ENCODE measurements at regions not wholly inside any gene's neighbourhood (a gene's known extent, or its start where the extent isn't known, plus 50 kb on each side); places are given as distances from the start of the nearest gene placed in this dataset.

DNA sequence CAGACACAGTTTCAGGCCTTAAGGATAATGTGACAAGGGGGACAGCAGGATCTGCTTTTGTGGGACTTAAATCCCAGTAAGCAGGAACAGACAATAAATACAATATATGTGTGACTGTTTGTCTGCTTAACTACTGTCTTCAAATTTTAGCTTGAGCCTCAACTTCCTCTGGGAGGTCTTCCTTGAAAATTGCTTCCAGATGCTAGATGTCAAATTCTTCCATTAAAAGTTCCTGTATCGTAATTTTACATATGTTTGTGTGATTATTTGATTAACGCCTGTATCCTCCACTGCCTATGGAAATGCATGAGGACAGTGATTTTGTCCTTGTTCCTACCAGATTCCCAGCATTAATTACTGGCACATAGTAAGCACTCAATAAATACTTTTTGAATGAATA lies 385.5 kb downstream of the NDFIP2 start:
- H3F3A ChIP-seq (ENCODE audit: insufficient read depth, low read depth), result no peaks in the 10 kb centered on the region
- no peaks in the 10 kb centered on the region for H4K20me1 ChIP-seq (ENCODE audit: insufficient read depth)
- intact Hi-C loops (cut with micrococcal nuclease; ENCODE audit: unreplicated experiment), result no loop called here
- H2AFZ ChIP-seq, result no peak overlapping the region
- no peaks in the 10 kb centered on the region for H3K9me3 ChIP-seq (ENCODE audit: insufficient read depth, low read depth)
- H3K27me3 ChIP-seq (ENCODE audit: insufficient read depth, low read depth), result no peaks in the 10 kb centered on the region
- H3K9me2 ChIP-seq (ENCODE audit: insufficient read depth), result no peaks in the 10 kb centered on the region
- no peak overlapping the region for H3K4me3 ChIP-seq
- no peak for DNase-seq
- H3K27ac ChIP-seq, result no peak overlapping the region
- peaks cover 17% of the 10 kb centered on the region for H3K4me1 ChIP-seq (replicated peaks; ENCODE audit: insufficient read depth)
- BruUV-seq (replicated peaks), result no TSS peak
- no peaks in the 10 kb centered on the region for H3K79me2 ChIP-seq (ENCODE audit: low read depth)
- H3K4me2 ChIP-seq, result no peak overlapping the region
- ChIA-PET CTCF (no interaction called here), POLR2A (ENCODE audit: unreplicated experiment) (no interaction called here)
- no peaks in the 10 kb centered on the region for H3K36me3 ChIP-seq (ENCODE audit: low read depth)
- TF ChIP-seq EZH2 (IDR thresholded peaks at IDR 0.05; ENCODE audit: low read depth), result no peak
- TF ChIP-seq, protein P1, sequence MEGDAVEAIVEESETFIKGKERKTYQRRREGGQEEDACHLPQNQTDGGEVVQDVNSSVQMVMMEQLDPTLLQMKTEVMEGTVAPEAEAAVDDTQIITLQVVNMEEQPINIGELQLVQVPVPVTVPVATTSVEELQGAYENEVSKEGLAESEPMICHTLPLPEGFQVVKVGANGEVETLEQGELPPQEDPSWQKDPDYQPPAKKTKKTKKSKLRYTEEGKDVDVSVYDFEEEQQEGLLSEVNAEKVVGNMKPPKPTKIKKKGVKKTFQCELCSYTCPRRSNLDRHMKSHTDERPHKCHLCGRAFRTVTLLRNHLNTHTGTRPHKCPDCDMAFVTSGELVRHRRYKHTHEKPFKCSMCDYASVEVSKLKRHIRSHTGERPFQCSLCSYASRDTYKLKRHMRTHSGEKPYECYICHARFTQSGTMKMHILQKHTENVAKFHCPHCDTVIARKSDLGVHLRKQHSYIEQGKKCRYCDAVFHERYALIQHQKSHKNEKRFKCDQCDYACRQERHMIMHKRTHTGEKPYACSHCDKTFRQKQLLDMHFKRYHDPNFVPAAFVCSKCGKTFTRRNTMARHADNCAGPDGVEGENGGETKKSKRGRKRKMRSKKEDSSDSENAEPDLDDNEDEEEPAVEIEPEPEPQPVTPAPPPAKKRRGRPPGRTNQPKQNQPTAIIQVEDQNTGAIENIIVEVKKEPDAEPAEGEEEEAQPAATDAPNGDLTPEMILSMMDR (conservative IDR thresholded peaks at IDR 0.05), result no peak

DNA sequence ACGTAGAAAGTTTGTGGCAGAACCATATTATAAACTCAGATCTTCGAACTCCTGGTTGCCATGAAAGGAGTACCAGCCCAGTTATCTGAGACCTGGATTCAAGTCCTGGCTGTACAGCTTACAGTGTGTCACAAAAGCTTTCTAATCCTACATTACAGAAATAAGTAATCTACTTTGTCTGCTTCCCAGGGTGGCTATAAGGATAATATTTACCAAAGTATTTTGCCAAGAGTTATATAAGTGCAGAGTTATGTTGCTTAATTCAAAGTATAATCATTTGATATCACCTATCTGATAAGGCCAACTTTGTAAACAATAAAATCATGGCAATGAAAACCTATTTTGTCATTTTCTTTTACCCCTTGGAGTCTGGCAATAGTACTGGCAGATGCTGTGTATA lies 381.6 kb downstream of the NDFIP2 start:
- TF ChIP-seq EZH2 (IDR thresholded peaks at IDR 0.05; ENCODE audit: low read depth), result no peak
- TF ChIP-seq, protein P1 (conservative IDR thresholded peaks at IDR 0.05), result no peak
- no peaks in the 10 kb centered on the region for H4K20me1 ChIP-seq (ENCODE audit: insufficient read depth)
- no TSS peak for BruUV-seq (replicated peaks)
- H3K27me3 ChIP-seq (ENCODE audit: insufficient read depth, low read depth), result no peaks in the 10 kb centered on the region
- no peaks in the 10 kb centered on the region for H3K9me3 ChIP-seq (ENCODE audit: insufficient read depth, low read depth)
- no peak overlapping the region for H3K4me3 ChIP-seq
- no peak overlapping the region for H2AFZ ChIP-seq
- no peaks in the 10 kb centered on the region for H3F3A ChIP-seq (ENCODE audit: insufficient read depth, low read depth)
- no peaks in the 10 kb centered on the region for H3K36me3 ChIP-seq (ENCODE audit: low read depth)
- DNase-seq, result no peak
- H3K79me2 ChIP-seq (ENCODE audit: low read depth), result no peaks in the 10 kb centered on the region
- no peak overlapping the region for H3K4me2 ChIP-seq
- POLR2A ChIA-PET (ENCODE audit: unreplicated experiment), result no interaction called here
- intact Hi-C loops (cut with micrococcal nuclease; ENCODE audit: unreplicated experiment), result no loop called here
- no peaks in the 10 kb centered on the region for H3K9me2 ChIP-seq (ENCODE audit: insufficient read depth)
- no peaks in the 10 kb centered on the region for H3K4me1 ChIP-seq (replicated peaks; ENCODE audit: insufficient read depth)
- CTCF ChIA-PET, result no interaction called here
- no peak overlapping the region for H3K27ac ChIP-seq

DNA sequence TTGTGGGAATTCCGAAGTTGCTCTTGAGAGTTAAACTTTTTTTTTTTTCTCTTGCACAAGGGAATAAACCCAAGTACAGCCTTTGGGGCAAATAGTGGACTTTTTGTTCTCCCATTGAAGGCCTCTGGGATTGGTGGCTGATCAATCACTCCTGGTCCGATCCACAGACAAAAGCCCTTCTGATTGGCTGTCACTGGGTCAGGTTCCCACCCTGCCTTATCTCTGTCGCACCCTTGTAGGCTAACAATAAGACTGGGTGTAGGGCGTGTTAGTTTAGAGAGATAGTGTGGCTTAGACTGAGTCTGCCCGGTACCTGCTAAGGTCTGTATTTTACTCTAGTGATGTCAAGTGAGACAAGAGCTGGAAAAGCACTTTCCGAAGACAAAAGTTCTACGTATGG lies 380.8 kb downstream of the NDFIP2 start:
- Histone ChIP-seq H4K20me1 (ENCODE audit: insufficient read depth) (no peaks in the 10 kb centered on the region), H3K4me2 (no peak overlapping the region), H3K27ac (no peak overlapping the region), H3K27me3 (ENCODE audit: insufficient read depth, low read depth) (no peaks in the 10 kb centered on the region), H3K9me3 (ENCODE audit: insufficient read depth, low read depth) (no peaks in the 10 kb centered on the region), H3K4me1 (replicated peaks; ENCODE audit: insufficient read depth) (no peaks in the 10 kb centered on the region), H2AFZ (no peak overlapping the region), H3K79me2 (ENCODE audit: low read depth) (no peaks in the 10 kb centered on the region), H3F3A (ENCODE audit: insufficient read depth, low read depth) (no peaks in the 10 kb centered on the region), H3K4me3 (no peak overlapping the region), H3K36me3 (ENCODE audit: low read depth) (no peaks in the 10 kb centered on the region), H3K9me2 (ENCODE audit: insufficient read depth) (no peaks in the 10 kb centered on the region)
- BruUV-seq (replicated peaks), result no TSS peak
- intact Hi-C loops (cut with micrococcal nuclease; ENCODE audit: unreplicated experiment), result no loop called here
- ChIA-PET POLR2A (ENCODE audit: unreplicated experiment) (interaction anchor here (0.7 kb wide), 1 partner anchor 180 kb away, joined by 6 read pairs; no protein-coding TSS in a partner anchor), CTCF (no interaction called here)
- DNase-seq, result no peak
- TF ChIP-seq, protein P1 (conservative IDR thresholded peaks at IDR 0.05), result no peak
- TF ChIP-seq EZH2 (IDR thresholded peaks at IDR 0.05; ENCODE audit: low read depth), result no peak
